OCI-LY1 (cell line): ENCODE measurements at regions not wholly inside any gene's neighbourhood (a gene's known extent, or its start where the extent isn't known, plus 50 kb on each side); places are given as distances from the start of the nearest gene placed in this dataset.

Experiments
- EZH2 ChIP-seq: fragments of 200-600 bp; sonication (generic), shearing (Covaris generic); IDR thresholded peaks from 2 replicates; pipeline ENCODE4 v1.8.0; 2017; ENCODE audit warnings: borderline replicate concordance, mixed run types, mild to moderate bottlenecking, antibody characterized with exemption, low read length, moderate library complexity, mixed read lengths
- TF ChIP-seq, protein P1 (sequence below): fragments of 200-600 bp; sonication (generic), shearing (Covaris generic); IDR thresholded peaks from 2 replicates; pipeline ENCODE4 v1.5.1; 2017; ENCODE audit warnings: mild to moderate bottlenecking, antibody characterized with exemption, low read length, moderate library complexity, mixed read lengths

DNA sequence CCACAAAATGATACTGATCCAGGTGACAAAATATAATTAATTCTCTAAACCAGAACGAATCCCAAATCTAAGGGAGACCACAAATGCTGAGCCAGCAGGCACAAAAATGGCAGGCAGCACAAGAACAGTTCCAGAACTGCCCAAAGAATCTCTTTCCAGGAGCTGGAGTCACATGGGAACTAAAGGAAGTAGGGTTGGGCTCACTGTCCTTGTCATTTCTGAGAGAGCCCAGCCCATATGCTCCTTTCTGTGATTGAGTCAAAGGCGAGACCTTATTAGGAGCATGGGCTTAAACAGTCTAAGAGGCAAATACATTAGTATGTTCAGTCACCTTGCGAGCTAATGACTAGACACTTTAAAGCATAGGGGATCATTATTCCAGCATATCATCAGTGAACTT is 327.6 kb upstream of the ARID1B start:
- no peak for TF ChIP-seq EZH2
- TF ChIP-seq, protein P1, sequence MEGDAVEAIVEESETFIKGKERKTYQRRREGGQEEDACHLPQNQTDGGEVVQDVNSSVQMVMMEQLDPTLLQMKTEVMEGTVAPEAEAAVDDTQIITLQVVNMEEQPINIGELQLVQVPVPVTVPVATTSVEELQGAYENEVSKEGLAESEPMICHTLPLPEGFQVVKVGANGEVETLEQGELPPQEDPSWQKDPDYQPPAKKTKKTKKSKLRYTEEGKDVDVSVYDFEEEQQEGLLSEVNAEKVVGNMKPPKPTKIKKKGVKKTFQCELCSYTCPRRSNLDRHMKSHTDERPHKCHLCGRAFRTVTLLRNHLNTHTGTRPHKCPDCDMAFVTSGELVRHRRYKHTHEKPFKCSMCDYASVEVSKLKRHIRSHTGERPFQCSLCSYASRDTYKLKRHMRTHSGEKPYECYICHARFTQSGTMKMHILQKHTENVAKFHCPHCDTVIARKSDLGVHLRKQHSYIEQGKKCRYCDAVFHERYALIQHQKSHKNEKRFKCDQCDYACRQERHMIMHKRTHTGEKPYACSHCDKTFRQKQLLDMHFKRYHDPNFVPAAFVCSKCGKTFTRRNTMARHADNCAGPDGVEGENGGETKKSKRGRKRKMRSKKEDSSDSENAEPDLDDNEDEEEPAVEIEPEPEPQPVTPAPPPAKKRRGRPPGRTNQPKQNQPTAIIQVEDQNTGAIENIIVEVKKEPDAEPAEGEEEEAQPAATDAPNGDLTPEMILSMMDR, result no peak
